ENCODE measurements at regions not wholly inside any gene's neighbourhood (a gene's known extent, or its start where the extent isn't known, plus 50 kb on each side); places are given as distances from the start of the nearest gene placed in this dataset.

DNA sequence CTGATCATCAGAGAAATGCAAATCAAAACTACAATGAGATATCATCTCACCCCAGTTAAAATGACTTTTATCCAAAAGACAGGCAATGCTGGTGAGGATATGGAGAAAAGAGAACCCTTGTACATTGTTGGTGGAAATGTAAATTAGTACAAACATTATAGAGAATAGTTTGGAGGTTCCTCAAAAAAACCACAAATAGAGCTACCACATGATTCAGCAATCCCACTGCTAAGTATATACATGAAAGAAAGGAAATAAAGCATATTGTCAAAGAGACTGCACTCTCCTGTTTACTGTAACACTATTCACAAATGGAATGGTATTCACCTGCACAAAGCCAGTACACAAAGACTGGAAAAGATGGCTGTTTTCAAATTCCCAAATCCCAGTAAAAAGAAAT, 1233.7 kb downstream of the PCDH17 start:
- DNase-seq (ENCODE audit: low read depth) (no peak), FAIRE-seq (no peak)
- H3K36me3 ChIP-seq (ENCODE audit: insufficient read depth, low read length), result no peaks in the 10 kb centered on the region
- H3K27me3 Mint-ChIP-seq (ENCODE audit: low read depth, unreplicated experiment), result peaks cover 2% of the 10 kb centered on the region
- H3K27ac Mint-ChIP-seq (ENCODE audit: unreplicated experiment), result no peak overlapping the region
- H3K79me2 ChIP-seq (ENCODE audit: insufficient read depth, low read length), result no peaks in the 10 kb centered on the region
- no peaks in the 10 kb centered on the region for H3K27me3 ChIP-seq (ENCODE audit: insufficient read depth, low read length)
- no peak overlapping the region for H3K4me2 ChIP-seq (ENCODE audit: low read length)
- H3K9ac ChIP-seq (ENCODE audit: low read length), result no peak overlapping the region
- no peak overlapping the region for H3K27ac ChIP-seq (ENCODE audit: low read depth, low read length)
- no peak for TF ChIP-seq EZH2 (IDR thresholded peaks at IDR 0.05; ENCODE audit: insufficient read depth, low read length)
- TF ChIP-seq, protein P1, sequence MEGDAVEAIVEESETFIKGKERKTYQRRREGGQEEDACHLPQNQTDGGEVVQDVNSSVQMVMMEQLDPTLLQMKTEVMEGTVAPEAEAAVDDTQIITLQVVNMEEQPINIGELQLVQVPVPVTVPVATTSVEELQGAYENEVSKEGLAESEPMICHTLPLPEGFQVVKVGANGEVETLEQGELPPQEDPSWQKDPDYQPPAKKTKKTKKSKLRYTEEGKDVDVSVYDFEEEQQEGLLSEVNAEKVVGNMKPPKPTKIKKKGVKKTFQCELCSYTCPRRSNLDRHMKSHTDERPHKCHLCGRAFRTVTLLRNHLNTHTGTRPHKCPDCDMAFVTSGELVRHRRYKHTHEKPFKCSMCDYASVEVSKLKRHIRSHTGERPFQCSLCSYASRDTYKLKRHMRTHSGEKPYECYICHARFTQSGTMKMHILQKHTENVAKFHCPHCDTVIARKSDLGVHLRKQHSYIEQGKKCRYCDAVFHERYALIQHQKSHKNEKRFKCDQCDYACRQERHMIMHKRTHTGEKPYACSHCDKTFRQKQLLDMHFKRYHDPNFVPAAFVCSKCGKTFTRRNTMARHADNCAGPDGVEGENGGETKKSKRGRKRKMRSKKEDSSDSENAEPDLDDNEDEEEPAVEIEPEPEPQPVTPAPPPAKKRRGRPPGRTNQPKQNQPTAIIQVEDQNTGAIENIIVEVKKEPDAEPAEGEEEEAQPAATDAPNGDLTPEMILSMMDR (IDR thresholded peaks at IDR 0.05; ENCODE audit: insufficient read depth, low read depth, low read length), result no peak
- H3K4me1 ChIP-seq (ENCODE audit: insufficient read depth, low read length), result no peaks in the 10 kb centered on the region
- no peaks in the 10 kb centered on the region for H3K4me1 Mint-ChIP-seq (ENCODE audit: low read depth, unreplicated experiment)
- no peaks in the 10 kb centered on the region for H3K9me3 ChIP-seq (ENCODE audit: insufficient read depth, low read depth, low read length)
- no peak overlapping the region for H3K4me3 Mint-ChIP-seq (ENCODE audit: unreplicated experiment)
- no peak overlapping the region for H2AFZ ChIP-seq (ENCODE audit: low read depth, low read length)
- H3K36me3 Mint-ChIP-seq (ENCODE audit: low read depth, unreplicated experiment), result no peaks in the 10 kb centered on the region
- H3K4me3 ChIP-seq (ENCODE audit: insufficient read depth, low read depth, low read length), result no peak overlapping the region
- H4K20me1 ChIP-seq (ENCODE audit: insufficient read depth, low read length), result no peaks in the 10 kb centered on the region
- H3K9me3 Mint-ChIP-seq (ENCODE audit: unreplicated experiment), result peaks cover 2% of the 10 kb centered on the region

- Mint-ChIP-seq H3K4me1 (ENCODE audit: low read depth, unreplicated experiment) (no peaks in the 10 kb centered on the region), H3K27me3 (ENCODE audit: low read depth, unreplicated experiment) (no peaks in the 10 kb centered on the region), H3K27ac (ENCODE audit: unreplicated experiment) (no peak overlapping the region), H3K4me3 (ENCODE audit: unreplicated experiment) (no peak overlapping the region), H3K36me3 (ENCODE audit: low read depth, unreplicated experiment) (no peaks in the 10 kb centered on the region), H3K9me3 (ENCODE audit: unreplicated experiment) (no peaks in the 10 kb centered on the region)
- Histone ChIP-seq H4K20me1 (ENCODE audit: insufficient read depth, low read length) (no peaks in the 10 kb centered on the region), H3K36me3 (ENCODE audit: insufficient read depth, low read length) (no peaks in the 10 kb centered on the region), H3K4me1 (ENCODE audit: insufficient read depth, low read length) (no peaks in the 10 kb centered on the region), H3K27me3 (ENCODE audit: insufficient read depth, low read length) (no peaks in the 10 kb centered on the region), H3K4me3 (ENCODE audit: insufficient read depth, low read depth, low read length) (no peak overlapping the region), H3K27ac (ENCODE audit: low read depth, low read length) (no peak overlapping the region), H3K9me3 (ENCODE audit: insufficient read depth, low read depth, low read length) (no peaks in the 10 kb centered on the region), H3K9ac (ENCODE audit: low read length) (no peak overlapping the region), H2AFZ (ENCODE audit: low read depth, low read length) (no peak overlapping the region), H3K79me2 (ENCODE audit: insufficient read depth, low read length) (no peaks in the 10 kb centered on the region), H3K4me2 (ENCODE audit: low read length) (no peak overlapping the region)
- FAIRE-seq (no peak), DNase-seq (ENCODE audit: low read depth) (no peak)
- TF ChIP-seq, protein P1 (IDR thresholded peaks at IDR 0.05; ENCODE audit: insufficient read depth, low read depth, low read length), result no peak
- no peak for TF ChIP-seq EZH2 (IDR thresholded peaks at IDR 0.05; ENCODE audit: insufficient read depth, low read length)
These were observed 1238.0 kb downstream of the PCDH17 start for GRCh38 chr13:58869566-58869965.

GRCh38 chr13:58876473-58876872, 1244.9 kb downstream of the PCDH17 start:
- Mint-ChIP-seq H3K9me3 (ENCODE audit: unreplicated experiment) (no peaks in the 10 kb centered on the region), H3K27ac (ENCODE audit: unreplicated experiment) (no peak overlapping the region), H3K27me3 (ENCODE audit: low read depth, unreplicated experiment) (no peaks in the 10 kb centered on the region), H3K4me1 (ENCODE audit: low read depth, unreplicated experiment) (no peaks in the 10 kb centered on the region), H3K4me3 (ENCODE audit: unreplicated experiment) (no peak overlapping the region), H3K36me3 (ENCODE audit: low read depth, unreplicated experiment) (no peaks in the 10 kb centered on the region)
- H4K20me1 ChIP-seq (ENCODE audit: insufficient read depth, low read length), result no peaks in the 10 kb centered on the region
- TF ChIP-seq EZH2 (IDR thresholded peaks at IDR 0.05; ENCODE audit: insufficient read depth, low read length), result no peak
- TF ChIP-seq, protein P1 (IDR thresholded peaks at IDR 0.05; ENCODE audit: insufficient read depth, low read depth, low read length), result no peak
- no peaks in the 10 kb centered on the region for H3K9me3 ChIP-seq (ENCODE audit: insufficient read depth, low read depth, low read length)
- H3K4me3 ChIP-seq (ENCODE audit: insufficient read depth, low read depth, low read length), result no peak overlapping the region
- H3K4me2 ChIP-seq (ENCODE audit: low read length), result no peak overlapping the region
- H3K36me3 ChIP-seq (ENCODE audit: insufficient read depth, low read length), result no peaks in the 10 kb centered on the region
- H3K27ac ChIP-seq (ENCODE audit: low read depth, low read length), result no peak overlapping the region
- no peaks in the 10 kb centered on the region for H3K4me1 ChIP-seq (ENCODE audit: insufficient read depth, low read length)
- H3K79me2 ChIP-seq (ENCODE audit: insufficient read depth, low read length), result no peaks in the 10 kb centered on the region
- FAIRE-seq, result no peak
- H2AFZ ChIP-seq (ENCODE audit: low read depth, low read length), result no peak overlapping the region
- DNase-seq (ENCODE audit: low read depth), result no peak
- H3K9ac ChIP-seq (ENCODE audit: low read length), result no peak overlapping the region
- no peaks in the 10 kb centered on the region for H3K27me3 ChIP-seq (ENCODE audit: insufficient read depth, low read length)
